Common myeloid progenitor, CD34-positive (primary cell): ENCODE measurements at regions not wholly inside any gene's neighbourhood (a gene's known extent, or its start where the extent isn't known, plus 50 kb on each side); places are given as distances from the start of the nearest gene placed in this dataset.

Experiments used
- CTCF ChIA-PET: fragments of 350-600 bp; sonication (Branson Sonifier 250); formaldehyde crosslinking; loops from one replicate; lab custom pipeline; 2021; ENCODE audit warnings: antibody characterized with exemption; lab: Charles Lee
- POLR2A ChIA-PET: fragments of 350-600 bp; sonication (Branson Sonifier 250); formaldehyde crosslinking; loops from one replicate; lab custom pipeline; 2021; ENCODE audit warnings: antibody characterized with exemption; lab: Charles Lee
- DNase-seq, 3 donors: peaks; one replicate each; pipeline versions ENCODE4 v3.0.0 to v3.0.0-alpha.2; 2013
- H3K27ac ChIP-seq, 2 experiments: 1 replicate in 1 of 2; 2 replicates in 1 of 2; pipeline ENCODE4 v1.7.0; 2013; ENCODE audit warnings: inconsistent platforms in 2 of 2, low read length in 2 of 2, mild to moderate bottlenecking in 2 of 2, low read depth in 1 of 2, moderate library complexity in 1 of 2; ENCODE audit not compliant: severe bottlenecking in 2 of 2, insufficient read depth in 1 of 2, poor library complexity in 1 of 2
- H3K27me3 ChIP-seq, 5 experiments: replicated peaks in 2 of 5; 1 replicate in 3 of 5; 2 replicates in 2 of 5; pipeline versions ENCODE4 v1.6.1 to v1.7.0; 2013; ENCODE audit warnings: low read length in 4 of 5, mild to moderate bottlenecking in 2 of 5, moderate library complexity in 2 of 5, inconsistent platforms in 1 of 5; ENCODE audit not compliant: insufficient read depth in 5 of 5, control insufficient read depth in 4 of 5
- H3K36me3 ChIP-seq, 4 experiments: 1 replicate in 2 of 4; 2 replicates in 2 of 4; pipeline versions ENCODE4 v1.6.1 to v1.7.0; 2013; ENCODE audit warnings: low read length in 3 of 4, control low read depth in 1 of 4, mild to moderate bottlenecking in 1 of 4; ENCODE audit not compliant: control insufficient read depth in 4 of 4, insufficient read depth in 4 of 4
- H3K4me1 ChIP-seq, 4 experiments: 1 replicate in 3 of 4; 2 replicates in 1 of 4; pipeline versions ENCODE4 v1.6.1 to v1.7.1; 2013; ENCODE audit warnings: low read length in 3 of 4, mild to moderate bottlenecking in 3 of 4, control low read depth in 1 of 4, inconsistent platforms in 1 of 4, moderate library complexity in 1 of 4; ENCODE audit not compliant: control insufficient read depth in 4 of 4, insufficient read depth in 4 of 4; ENCODE audit errors: control extremely low read depth in 1 of 4
- H3K4me3 ChIP-seq, 7 experiments: 1 replicate in 4 of 7; 2 replicates in 3 of 7; pipeline versions ENCODE4 v1.5.1 to v1.7.0; 2013; ENCODE audit warnings: mild to moderate bottlenecking in 7 of 7, low read length in 6 of 7, moderate library complexity in 6 of 7, inconsistent platforms in 2 of 7, low read depth in 2 of 7, control low read depth in 1 of 7; ENCODE audit not compliant: insufficient read depth in 4 of 7, control insufficient read depth in 1 of 7; ENCODE audit errors: extremely low read depth in 1 of 7
- H3K9me3 ChIP-seq, 5 experiments: 1 replicate in 4 of 5; 2 replicates in 1 of 5; pipeline versions ENCODE4 v1.6.1 to v1.7.1; 2013; ENCODE audit warnings: low read length in 4 of 5, mild to moderate bottlenecking in 2 of 5, inconsistent platforms in 1 of 5, low read depth in 1 of 5, moderate library complexity in 1 of 5; ENCODE audit not compliant: control insufficient read depth in 4 of 5, insufficient read depth in 2 of 5; ENCODE audit errors: control extremely low read depth in 1 of 5
- WGBS: methylation state at CpG from one replicate; pipeline ENCODE4 v1.1.5; 2013; ENCODE audit not compliant: insufficient coverage; 5-methylcytosine and 5-hydroxymethylcytosine counted together

DNA sequence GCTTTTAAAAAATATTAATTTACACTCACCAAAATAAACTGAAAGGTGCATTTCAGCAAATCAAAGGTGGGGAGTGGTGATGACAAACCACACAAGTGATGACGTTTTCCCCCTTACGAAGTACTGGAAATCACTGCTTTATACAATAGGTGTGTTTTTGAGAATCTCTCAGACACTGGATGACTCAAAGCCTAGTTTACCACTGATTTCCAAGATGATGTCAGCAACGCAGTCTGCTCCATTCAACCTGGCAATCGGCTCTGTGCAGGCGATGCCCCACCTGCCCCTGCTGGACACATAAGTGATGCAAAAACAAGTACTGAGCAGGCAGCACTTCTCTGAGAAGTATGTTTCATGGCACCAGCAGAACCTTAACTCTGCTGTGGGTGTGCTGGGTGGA, 114.4 kb downstream of the SOD2 start:
- DNase-seq: no peak
- Histone ChIP-seq H3K36me3 (no peaks in the 10 kb centered on the region), H3K4me3 (no peak overlapping the region), H3K4me1 (no peaks in the 10 kb centered on the region), H3K27ac (no peak overlapping the region), H3K9me3 (peaks cover 0 to 3% (median 2%) of the 10 kb centered on the region in 5 experiments), H3K27me3 (peaks cover 0 to 5% (median 0%) of the 10 kb centered on the region in 5 experiments)
- ChIA-PET POLR2A (no interaction called here), CTCF (interaction anchor here (1.6 kb wide), 1 partner anchor 9 kb away, joined by 3 read pairs; no protein-coding TSS in a partner anchor)
- 100% methylated on average over 5 of the region's 5 CpGs for WGBS

DNA sequence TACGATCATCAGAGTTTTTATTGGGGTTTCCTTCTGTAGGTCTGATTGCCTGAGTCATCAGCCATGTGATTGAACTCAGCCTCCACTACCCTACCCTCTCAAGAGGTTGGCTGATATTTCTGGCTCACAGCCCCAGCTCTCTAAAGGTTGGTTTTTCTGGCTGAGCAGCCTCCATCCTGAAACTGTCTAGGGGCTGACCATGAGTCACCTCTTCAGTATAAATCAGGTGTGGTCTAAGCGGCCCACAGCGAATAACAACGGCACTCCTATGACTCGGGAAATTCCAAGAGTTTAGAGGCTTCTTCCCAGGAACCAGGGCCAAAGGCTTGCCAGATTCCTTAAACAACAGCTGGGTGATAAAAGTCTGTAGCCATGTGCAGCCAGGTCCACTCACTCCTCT, 115.5 kb downstream of the SOD2 start:
- H3K4me3 ChIP-seq: no peak overlapping the region
- no peak overlapping the region for H3K27ac ChIP-seq
- no peaks in the 10 kb centered on the region for H3K4me1 ChIP-seq
- H3K27me3 ChIP-seq: peaks cover 0 to 3% (median 0%) of the 10 kb centered on the region in 5 experiments
- WGBS: 94% methylated on average over 5 of the region's 5 CpGs
- no peaks in the 10 kb centered on the region for H3K36me3 ChIP-seq
- DNase-seq: no peak
- POLR2A ChIA-PET: no interaction called here
- H3K9me3 ChIP-seq: peaks cover 0 to 3% (median 2%) of the 10 kb centered on the region in 5 experiments
- CTCF ChIA-PET: interaction anchor here (1.6 kb wide), 1 partner anchor 10 kb away, joined by 3 read pairs; no protein-coding TSS in a partner anchor

GRCh38 chr6:159572439-159573110, 120.5 kb downstream of the SOD2 start:
- WGBS: 91% methylated on average over 8 of the region's 12 CpGs
- Histone ChIP-seq H3K4me3 (no peak overlapping the region), H3K27me3 (peaks cover 0 to 3% (median 0%) of the 10 kb centered on the region in 5 experiments), H3K36me3 (no peaks in the 10 kb centered on the region), H3K4me1 (no peaks in the 10 kb centered on the region), H3K27ac (no peak overlapping the region), H3K9me3 (peaks cover 5 to 27% (median 10%) of the 10 kb centered on the region in 5 experiments)
- ChIA-PET POLR2A (no interaction called here), CTCF (no interaction called here)
- DNase-seq: no peak

GRCh38 chr6:159565181-159565710, 127.8 kb downstream of the SOD2 start:
- Histone ChIP-seq H3K27ac (no peak overlapping the region), H3K36me3 (no peaks in the 10 kb centered on the region), H3K27me3 (no peaks in the 10 kb centered on the region), H3K4me1 (no peaks in the 10 kb centered on the region), H3K4me3 (no peak overlapping the region), H3K9me3 (peaks cover 2 to 19% (median 7%) of the 10 kb centered on the region in 5 experiments)
- ChIA-PET POLR2A (no interaction called here), CTCF (no interaction called here)
- no peak for DNase-seq
- 87% methylated on average over 7 of the region's 7 CpGs for WGBS

DNA sequence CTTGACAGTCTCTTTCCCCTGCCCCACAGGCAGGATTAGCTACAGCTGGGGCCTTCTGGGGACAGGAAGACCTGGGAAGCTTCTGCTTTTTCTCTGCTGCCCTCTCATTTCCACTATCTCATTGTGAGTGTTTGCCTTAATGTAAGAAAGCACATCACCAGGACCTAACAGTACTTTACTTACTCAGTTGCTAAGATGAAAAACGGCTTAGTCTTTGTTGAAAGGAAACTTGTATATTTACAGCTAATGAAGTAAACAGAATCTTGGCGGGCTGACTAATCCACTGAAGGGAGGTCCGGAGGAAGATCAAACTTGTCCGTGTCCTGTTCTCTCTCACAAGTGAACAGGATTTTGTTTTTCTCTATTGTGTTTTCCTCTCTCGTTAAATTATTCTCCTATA, 128.6 kb downstream of the SOD2 start:
- 57% methylated on average over 3 of the region's 5 CpGs for WGBS

GRCh38 chr6:159557031-159557430, 136.0 kb downstream of the SOD2 start:
- POLR2A ChIA-PET: no interaction called here
- H3K27ac ChIP-seq: no peak overlapping the region

More for the DNA sequence above, 128.6 kb downstream of the SOD2 start:
- no peaks in the 10 kb centered on the region for H3K36me3 ChIP-seq
- peaks cover 0 to 11% (median 5%) of the 10 kb centered on the region in 5 experiments for H3K9me3 ChIP-seq
- H3K4me1 ChIP-seq: no peaks in the 10 kb centered on the region
- POLR2A ChIA-PET: no interaction called here
- no peak for DNase-seq
- no peak overlapping the region for H3K4me3 ChIP-seq
- CTCF ChIA-PET: no interaction called here
- H3K27ac ChIP-seq: no peak overlapping the region
- no peaks in the 10 kb centered on the region for H3K27me3 ChIP-seq

GRCh38 chr6:159555082-159555875, 137.8 kb downstream of the SOD2 start:
- H3K9me3 ChIP-seq: no peaks in the 10 kb centered on the region
- no peak overlapping the region for H3K27ac ChIP-seq
- WGBS: 73% methylated on average over 2 of the region's 5 CpGs
- CTCF ChIA-PET: no interaction called here
- no peaks in the 10 kb centered on the region for H3K36me3 ChIP-seq
- H3K27me3 ChIP-seq: peaks cover 0 to 4% (median 0%) of the 10 kb centered on the region in 5 experiments
- H3K4me3 ChIP-seq: no peak overlapping the region
- POLR2A ChIA-PET: no interaction called here
- no peaks in the 10 kb centered on the region for H3K4me1 ChIP-seq
- no peak for DNase-seq

More at GRCh38 chr6:159557031-159557430, 136.0 kb downstream of the SOD2 start:
- Histone ChIP-seq H3K4me3 (no peak overlapping the region), H3K9me3 (no peaks in the 10 kb centered on the region), H3K36me3 (no peaks in the 10 kb centered on the region), H3K27me3 (peaks cover 0 to 4% (median 0%) of the 10 kb centered on the region in 5 experiments), H3K4me1 (no peaks in the 10 kb centered on the region)
- CTCF ChIA-PET: no interaction called here
- DNase-seq: no peak
- WGBS: 89% methylated on average over 4 of the region's 4 CpGs
